ENCODE measurements at regions not wholly inside any gene's neighbourhood (a gene's known extent, or its start where the extent isn't known, plus 50 kb on each side); places are given as distances from the start of the nearest gene placed in this dataset.

GRCh38 chr6:145331066-145331465, 404.3 kb downstream of the EPM2A start:
- FAIRE-seq, result no peak
- CTCF ChIA-PET (ENCODE audit: low intra/inter-chr PET ratio, low total read pairs), result no interaction called here
- TF ChIP-seq ZNF280B (CRISPR knock-in tag; IDR thresholded peaks at IDR 0.05; ENCODE audit: borderline replicate concordance) (no peak), SRSF9 (IDR thresholded peaks at IDR 0.05; ENCODE audit: borderline replicate concordance, insufficient read depth, low read depth, low read length, poor library complexity, severe bottlenecking) (no peak), ZNF34 (CRISPR knock-in tag; IDR thresholded peaks at IDR 0.05; ENCODE audit: borderline replicate concordance) (no peak), ZNF615 (CRISPR knock-in tag; IDR thresholded peaks at IDR 0.05; ENCODE audit: borderline replicate concordance) (no peak), HDAC2 (CRISPR knock-in tag; IDR thresholded peaks at IDR 0.05) (no peak), ZNF784 (CRISPR knock-in tag; IDR thresholded peaks at IDR 0.05; ENCODE audit: borderline replicate concordance) (no peak), KLF12 (CRISPR knock-in tag; IDR thresholded peaks at IDR 0.05; ENCODE audit: borderline replicate concordance) (no peak), SNAPC2 (CRISPR knock-in tag; IDR thresholded peaks at IDR 0.05) (no peak), ATRX (CRISPR knock-in tag; IDR thresholded peaks at IDR 0.05; ENCODE audit: borderline replicate concordance) (no peak), SMARCC2 (IDR thresholded peaks at IDR 0.05) (no peak), ZBTB42 (CRISPR knock-in tag; IDR thresholded peaks at IDR 0.05) (no peak), ZNF362 (CRISPR knock-in tag; IDR thresholded peaks at IDR 0.05; ENCODE audit: borderline replicate concordance) (no peak), ZNF292 (CRISPR knock-in tag; IDR thresholded peaks at IDR 0.05; ENCODE audit: borderline replicate concordance, low read depth) (no peak), PLSCR1 (CRISPR knock-in tag; IDR thresholded peaks at IDR 0.05; ENCODE audit: borderline replicate concordance) (no peak), HMG20A (CRISPR knock-in tag; IDR thresholded peaks at IDR 0.05; ENCODE audit: borderline replicate concordance) (no peak), ZNF331 (CRISPR knock-in tag; IDR thresholded peaks at IDR 0.05) (no peak), MTERF4 (CRISPR knock-in tag; IDR thresholded peaks at IDR 0.05) (no peak), SIX1 (CRISPR knock-in tag; IDR thresholded peaks at IDR 0.05; ENCODE audit: borderline replicate concordance) (no peak), NFKBIZ (CRISPR knock-in tag; IDR thresholded peaks at IDR 0.05) (no peak)

More at GRCh38 chr6:145331066-145331465, 404.3 kb downstream of the EPM2A start:
- in situ Hi-C loops (cut with HindIII; ENCODE audit: extremely low pct_ligation_motif_present, low pct_unique_long_range_greater_than_20kb), result no loop called here
- no peak overlapping the region for H3K9ac ChIP-seq (ENCODE audit: insufficient read depth, low read depth, low read length)
- no peaks in the 10 kb centered on the region for H3K9me3 ChIP-seq (ENCODE audit: low read length)
- WGBS (ENCODE audit: low lambda C conversion rate), result 13% methylated on average over 4 of the region's 4 CpGs
- intact Hi-C loops (cut with micrococcal nuclease; ENCODE audit: unreplicated experiment), result no loop called here
- H3K36me3 ChIP-seq (replicated peaks in 1 of 2; ENCODE audit: control insufficient read depth in 1 of 2, insufficient read depth in 2 of 2, low read length in 2 of 2), result no peaks in the 10 kb centered on the region
- H3K79me2 ChIP-seq (ENCODE audit: insufficient read depth, low read length), result no peaks in the 10 kb centered on the region
- H3K27ac ChIP-seq (ENCODE audit: extremely low read length, insufficient read depth, low read length), result no peak overlapping the region
- no peaks in the 10 kb centered on the region for H4K20me1 ChIP-seq (ENCODE audit: insufficient read depth, low read length)
- no TSS peak for BruUV-seq (replicated peaks)
- ATAC-seq, result no peak
- H3K4me1 ChIP-seq (ENCODE audit: insufficient read depth, low read length), result no peaks in the 10 kb centered on the region
- POLR2A ChIA-PET, result no interaction called here
- no peak overlapping the region for H2AFZ ChIP-seq (ENCODE audit: low read length)
- no peak for DNase-seq (ENCODE audit: low spot score)
- no peak overlapping the region for H3K4me2 ChIP-seq (ENCODE audit: low read depth, low read length)
- H3K27me3 ChIP-seq (ENCODE audit: control insufficient read depth in 1 of 2, insufficient read depth in 2 of 2, low read length in 2 of 2), result no peaks in the 10 kb centered on the region
- H3K4me3 ChIP-seq (replicated peaks in 1 of 3; ENCODE audit: insufficient read depth in 1 of 3, low read depth in 2 of 3, low read length in 3 of 3), result no peak overlapping the region

Data from HepG2 (cell line).